ENCODE measurements at regions not wholly inside any gene's neighbourhood (a gene's known extent, or its start where the extent isn't known, plus 50 kb on each side); places are given as distances from the start of the nearest gene placed in this dataset.

GRCh38 chr20:63068711-63069367 lies 62.1 kb upstream of the BHLHE23 start:
- DNase-seq = no peak

GRCh38 chr20:63067721-63068560 lies 61.2 kb upstream of the BHLHE23 start:
- no peak for DNase-seq

- no peak for DNase-seq
These were observed 60.5 kb upstream of the BHLHE23 start for GRCh38 chr20:63067266-63067635.

- no peak for DNase-seq
These were observed 59.9 kb upstream of the BHLHE23 start for GRCh38 chr20:63066506-63067265.

DNA sequence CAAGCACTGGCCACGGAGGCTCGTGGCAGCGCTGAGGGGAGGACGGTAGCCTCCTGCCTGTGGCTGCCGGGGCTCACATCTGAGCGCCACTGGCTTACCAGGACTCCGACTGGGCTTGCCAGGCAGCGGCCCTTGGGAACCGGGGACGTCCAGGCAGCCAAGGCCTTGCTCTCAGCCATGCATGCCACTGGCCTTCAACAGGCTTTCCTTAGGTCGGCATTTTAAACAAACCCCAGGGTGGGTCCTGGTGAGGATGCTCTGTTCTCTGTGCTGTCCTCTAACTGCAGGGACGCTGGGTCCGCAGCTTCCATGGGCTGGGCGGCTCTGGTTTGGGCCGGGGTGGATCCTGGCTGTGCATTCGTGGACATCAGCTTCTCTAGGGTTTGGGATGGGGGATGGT lies 59.1 kb upstream of the BHLHE23 start:
- DNase-seq = no peak

GRCh38 chr20:63064745-63065711 lies 58.3 kb upstream of the BHLHE23 start:
- no peak for DNase-seq

DNA sequence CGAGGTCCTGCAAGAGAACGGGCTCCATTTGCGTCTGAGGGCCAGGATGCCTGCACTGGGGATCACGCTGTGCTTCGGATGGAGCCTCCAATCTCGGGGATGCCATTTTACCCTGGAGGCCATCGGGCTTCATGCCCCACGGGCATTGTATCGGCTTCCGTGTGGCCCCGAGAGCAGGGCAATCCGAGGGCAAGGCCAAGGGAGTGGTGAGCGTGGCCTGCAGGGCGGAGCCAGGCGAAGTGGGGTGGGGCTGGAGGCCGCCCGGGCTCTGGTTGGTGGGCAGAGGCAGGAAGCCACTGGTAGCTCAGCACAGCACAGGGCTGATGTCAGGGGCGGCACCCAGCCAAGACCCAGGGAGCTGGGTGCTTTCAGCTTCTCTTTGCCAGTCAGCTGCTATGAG lies 57.5 kb upstream of the BHLHE23 start:
- no peak for DNase-seq

- no peak for DNase-seq
These were observed 55.7 kb upstream of the BHLHE23 start for GRCh38 chr20:63062188-63063140.

DNA sequence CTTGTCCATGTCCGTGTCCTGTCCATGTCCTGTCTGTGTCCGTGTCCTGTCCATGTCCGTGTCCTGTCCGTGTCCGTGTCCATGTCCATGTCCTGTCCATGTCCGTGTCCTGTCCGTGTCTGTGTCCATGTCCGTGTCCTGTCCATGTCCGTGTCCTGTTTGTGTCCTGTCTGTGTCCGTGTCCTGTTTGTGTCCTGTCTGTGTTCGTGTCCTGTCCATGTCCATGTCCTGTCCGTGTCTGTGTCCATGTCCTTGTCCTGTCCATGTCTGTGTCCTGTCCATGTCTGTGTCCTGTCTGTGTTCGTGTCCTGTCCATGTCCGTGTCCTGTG lies 55.0 kb upstream of the BHLHE23 start:
- DNase-seq = no peak

GRCh38 chr20:63061051-63061770 lies 54.4 kb upstream of the BHLHE23 start:
- no peak for DNase-seq

GRCh38 chr20:63060057-63060991 lies 53.6 kb upstream of the BHLHE23 start:
- DNase-seq = peak; percentile 21

DNA sequence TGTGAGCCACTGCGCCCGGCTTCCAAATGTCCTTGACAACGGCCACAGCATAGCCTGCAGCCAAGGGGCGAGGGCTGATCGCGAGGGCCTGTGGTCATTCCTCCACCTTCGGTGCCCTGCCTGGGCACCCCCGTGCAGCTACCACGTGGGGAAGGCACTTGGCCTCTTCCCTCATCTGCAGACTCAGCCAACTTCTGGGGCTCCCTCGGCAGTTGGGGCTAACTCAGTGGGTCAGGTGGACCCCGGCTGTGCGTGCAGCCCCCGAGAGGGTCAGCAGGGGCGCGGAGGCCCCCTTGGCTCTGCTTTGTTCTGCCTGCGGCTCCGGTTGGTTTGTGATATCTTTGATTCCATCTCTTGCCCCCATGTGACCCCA lies 52.9 kb upstream of the BHLHE23 start:
- no peak for DNase-seq

GRCh38 chr20:63058696-63059335 lies 52.1 kb upstream of the BHLHE23 start:
- no peak for DNase-seq

- no peak for DNase-seq
These were observed 50.7 kb upstream of the BHLHE23 start for GRCh38 chr20:63057171-63058117.

GRCh38 chr20:63056236-63057170 lies 49.7 kb upstream of the BHLHE23 start:
- DNase-seq = peak; percentile 15

All from fibroblast of skin of scalp (primary cell).